Left lung (tissue), 4 donors: ENCODE measurements at regions not wholly inside any gene's neighbourhood (a gene's known extent, or its start where the extent isn't known, plus 50 kb on each side); places are given as distances from the start of the nearest gene placed in this dataset.

Experiments used
- ATAC-seq: fragments of 200-7000 bp; cut with Tn5 transposase; one replicate; pipeline ENCODE4 v1.9.1; 2020; ENCODE audit warnings: moderate library complexity
- DNase-seq, 4 donors: peaks; one replicate each; pipeline ENCODE4 v3.0.0-alpha.2; 2013 to 2020
- H3K27ac ChIP-seq, 2 donors: fragments of 200-600 bp; sonication (generic) in 1 of 2; one replicate each; pipeline versions ENCODE4 v1.5.0 to v1.8.0; 2020 to 2021
- H3K27me3 ChIP-seq, 2 donors: fragments of 200-600 bp; sonication (generic) in 1 of 2; one replicate each; pipeline versions ENCODE4 v1.5.0 to v1.8.0; 2020 to 2021
- H3K36me3 ChIP-seq, 2 donors: fragments of 200-600 bp; sonication (generic) in 1 of 2; one replicate each; pipeline versions ENCODE4 v1.5.0 to v1.8.0; 2020 to 2021
- H3K4me1 ChIP-seq, 2 donors: fragments of 200-600 bp; one replicate each; pipeline ENCODE4 v1.8.0; 2021
- H3K4me3 ChIP-seq, 2 donors: fragments of 200-600 bp; sonication (generic) in 1 of 2; one replicate each; pipeline versions ENCODE4 v1.5.0 to v1.8.0; 2020 to 2021; ENCODE audit warnings: mild to moderate bottlenecking in 1 of 2
- H3K9me3 ChIP-seq, 2 donors: fragments of 200-600 bp; sonication (generic) in 1 of 2; one replicate each; pipeline versions ENCODE4 v1.5.0 to v1.8.0; 2020 to 2021
- intact Hi-C, 2 donors: fragments of 100-400 bp; cut with DNase I; formaldehyde crosslinking; loops; one replicate each; pipeline versions ENCODE4 v1.11.2 to v1.14.2; 2022
- TF ChIP-seq, protein P1 (sequence below), 2 donors: fragments of 200-600 bp; sonication (generic) in 1 of 2; IDR thresholded peaks; one replicate each; pipeline versions ENCODE4 v1.5.0 to v1.8.0; 2021; ENCODE audit warnings: antibody characterized with exemption in 2 of 2
- donor health status: DM: no; HTN: yes; CAD: no.
- donor health status: DM: no; HTN: no; CAD: no.

DNA sequence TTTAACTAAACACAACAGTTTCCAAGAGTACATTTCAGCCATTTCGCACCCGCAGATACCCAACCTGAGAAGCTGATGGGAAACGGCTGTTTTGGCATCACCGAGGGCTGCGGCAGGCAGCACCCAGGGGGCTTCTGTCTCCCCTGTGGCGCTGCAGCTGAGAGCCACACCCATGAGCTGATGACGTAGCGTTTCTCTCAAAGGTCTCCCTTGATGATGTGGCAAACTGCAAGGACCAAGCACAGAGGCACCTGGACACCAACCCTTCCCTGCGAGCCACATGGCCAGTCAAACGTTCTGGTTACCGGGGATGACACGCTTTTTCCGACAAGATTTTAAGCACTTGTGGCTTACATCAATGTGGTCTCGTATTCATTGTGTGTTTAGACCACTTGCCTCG lies 150.8 kb upstream of the ERG start:
- intact Hi-C loops = no loop called here
- TF ChIP-seq, protein P1, sequence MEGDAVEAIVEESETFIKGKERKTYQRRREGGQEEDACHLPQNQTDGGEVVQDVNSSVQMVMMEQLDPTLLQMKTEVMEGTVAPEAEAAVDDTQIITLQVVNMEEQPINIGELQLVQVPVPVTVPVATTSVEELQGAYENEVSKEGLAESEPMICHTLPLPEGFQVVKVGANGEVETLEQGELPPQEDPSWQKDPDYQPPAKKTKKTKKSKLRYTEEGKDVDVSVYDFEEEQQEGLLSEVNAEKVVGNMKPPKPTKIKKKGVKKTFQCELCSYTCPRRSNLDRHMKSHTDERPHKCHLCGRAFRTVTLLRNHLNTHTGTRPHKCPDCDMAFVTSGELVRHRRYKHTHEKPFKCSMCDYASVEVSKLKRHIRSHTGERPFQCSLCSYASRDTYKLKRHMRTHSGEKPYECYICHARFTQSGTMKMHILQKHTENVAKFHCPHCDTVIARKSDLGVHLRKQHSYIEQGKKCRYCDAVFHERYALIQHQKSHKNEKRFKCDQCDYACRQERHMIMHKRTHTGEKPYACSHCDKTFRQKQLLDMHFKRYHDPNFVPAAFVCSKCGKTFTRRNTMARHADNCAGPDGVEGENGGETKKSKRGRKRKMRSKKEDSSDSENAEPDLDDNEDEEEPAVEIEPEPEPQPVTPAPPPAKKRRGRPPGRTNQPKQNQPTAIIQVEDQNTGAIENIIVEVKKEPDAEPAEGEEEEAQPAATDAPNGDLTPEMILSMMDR (IDR thresholded peaks at IDR 0.05) = no peak
- no peaks in the 10 kb centered on the region for H3K9me3 ChIP-seq
- no peak overlapping the region for H3K4me3 ChIP-seq
- ATAC-seq (no peak), DNase-seq (no peak)
- peaks cover 0 to 12% of the 10 kb centered on the region in 2 donors for H3K27me3 ChIP-seq
- no peak overlapping the region for H3K27ac ChIP-seq
- no peaks in the 10 kb centered on the region for H3K36me3 ChIP-seq
- no peaks in the 10 kb centered on the region for H3K4me1 ChIP-seq

DNA sequence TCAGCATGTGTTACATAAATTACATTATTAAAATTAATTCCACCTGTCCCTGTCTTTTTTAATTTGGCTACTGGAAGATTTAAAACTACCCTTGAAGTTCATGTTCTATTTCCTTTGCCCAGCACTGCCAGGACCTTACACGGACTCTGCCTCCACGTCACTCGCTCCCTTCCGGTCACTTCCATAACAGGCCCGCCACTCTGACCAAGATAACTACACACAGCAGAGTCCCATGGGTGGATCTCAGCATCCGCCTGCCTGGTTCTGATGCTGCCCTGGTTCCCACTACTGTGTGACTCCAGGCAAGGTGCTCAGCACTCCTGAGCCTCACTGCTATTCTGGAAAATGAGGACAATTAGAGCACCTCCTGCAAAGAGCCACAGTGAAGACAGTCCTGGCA lies 153.3 kb upstream of the ERG start:
- Histone ChIP-seq H3K4me1 (no peaks in the 10 kb centered on the region), H3K9me3 (no peaks in the 10 kb centered on the region), H3K4me3 (no peak overlapping the region), H3K36me3 (no peaks in the 10 kb centered on the region), H3K27me3 (peaks cover 0 to 19% of the 10 kb centered on the region in 2 donors), H3K27ac (no peak overlapping the region)
- DNase-seq (no peak), ATAC-seq (no peak)
- intact Hi-C loops = no loop called here
- TF ChIP-seq, protein P1 (IDR thresholded peaks at IDR 0.05) = no peak

DNA sequence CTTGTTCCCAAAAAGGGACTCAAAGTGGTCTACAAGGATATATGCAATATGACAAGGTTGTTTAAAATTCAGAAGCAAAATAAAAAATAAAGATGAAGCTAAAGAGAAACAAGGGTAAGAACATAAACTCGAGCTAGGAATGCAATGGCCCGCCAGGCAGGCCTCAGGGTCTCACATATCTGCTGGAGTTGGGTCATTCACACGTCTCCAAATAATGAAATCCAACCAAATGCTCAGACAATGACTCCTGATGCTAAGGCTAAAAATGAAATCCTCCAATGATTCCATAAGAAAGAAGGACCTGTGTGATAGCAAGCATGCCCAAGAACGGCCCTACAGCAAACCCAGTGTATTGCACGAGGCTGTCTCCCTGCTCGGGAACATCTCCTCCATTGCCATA lies 153.3 kb upstream of the ETS2 start:
- H3K27me3 ChIP-seq = peaks cover 1 to 27% of the 10 kb centered on the region in 2 donors
- H3K9me3 ChIP-seq = no peaks in the 10 kb centered on the region
- TF ChIP-seq, protein P1 (IDR thresholded peaks at IDR 0.05) = no peak
- no peaks in the 10 kb centered on the region for H3K36me3 ChIP-seq
- H3K4me1 ChIP-seq = no peaks in the 10 kb centered on the region
- no peak overlapping the region for H3K27ac ChIP-seq
- intact Hi-C loops = no loop called here
- DNase-seq (no peak), ATAC-seq (no peak)
- no peak overlapping the region for H3K4me3 ChIP-seq

DNA sequence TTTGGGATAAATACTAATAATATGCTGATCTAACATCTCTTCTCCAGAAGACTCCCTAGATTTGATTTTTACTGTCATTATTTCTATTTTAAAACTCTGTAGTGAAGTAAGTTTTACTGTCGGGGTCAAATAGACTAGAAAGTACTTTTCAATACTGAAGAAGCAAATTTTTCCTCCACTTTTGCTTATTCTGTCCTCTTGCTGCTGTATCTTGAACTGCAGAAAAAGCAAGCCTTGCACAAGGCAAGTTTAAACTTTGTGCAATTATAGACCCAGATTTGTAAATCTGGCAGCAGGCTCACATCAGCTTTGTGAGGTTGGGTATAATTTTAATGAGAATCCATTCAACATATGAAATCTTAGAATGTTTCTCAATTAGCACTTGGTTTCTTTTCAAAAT lies 151.1 kb upstream of the ETS2 start:
- DNase-seq (no peak), ATAC-seq (no peak)
- no peaks in the 10 kb centered on the region for H3K4me1 ChIP-seq
- H3K36me3 ChIP-seq = no peaks in the 10 kb centered on the region
- no peak overlapping the region for H3K27ac ChIP-seq
- H3K27me3 ChIP-seq = peaks cover 21 to 36% of the 10 kb centered on the region in 2 donors
- intact Hi-C loops = no loop called here
- TF ChIP-seq, protein P1 (IDR thresholded peaks at IDR 0.05) = no peak
- H3K9me3 ChIP-seq = no peaks in the 10 kb centered on the region
- no peak overlapping the region for H3K4me3 ChIP-seq

DNA sequence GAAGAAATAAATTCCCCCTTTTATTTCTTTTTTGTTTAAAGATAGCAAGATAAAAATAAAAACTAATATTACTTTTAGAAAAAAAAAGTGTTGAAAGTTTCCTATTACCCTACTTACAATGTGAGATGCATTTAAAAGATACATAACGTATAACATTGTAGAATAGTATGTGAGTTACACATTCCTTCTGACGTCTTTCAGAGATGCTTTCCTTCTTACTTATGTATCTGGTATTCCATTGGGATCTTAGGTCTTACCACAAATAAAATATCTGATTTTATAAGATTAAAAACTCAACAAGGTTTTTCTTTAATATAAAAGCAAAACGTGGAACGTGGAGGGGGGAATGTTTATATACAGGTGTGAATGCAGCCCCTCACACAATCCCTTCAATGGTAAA lies 147.2 kb upstream of the ETS2 start:
- Histone ChIP-seq H3K27ac (no peak overlapping the region), H3K4me1 (peaks cover 5 to 21% of the 10 kb centered on the region in 2 donors), H3K36me3 (no peaks in the 10 kb centered on the region), H3K9me3 (no peaks in the 10 kb centered on the region), H3K4me3 (no peak overlapping the region), H3K27me3 (peaks cover 39 to 75% of the 10 kb centered on the region in 2 donors)
- DNase-seq = no peak
- TF ChIP-seq, protein P1 (IDR thresholded peaks at IDR 0.05) = no peak
- no peak for ATAC-seq
- intact Hi-C loops = no loop called here
